ENCODE measurements at regions not wholly inside any gene's neighbourhood (a gene's known extent, or its start where the extent isn't known, plus 50 kb on each side); places are given as distances from the start of the nearest gene placed in this dataset.

- Histone ChIP-seq H3K4me3 (ENCODE audit: low read length, poor library complexity, severe bottlenecking) (no peak overlapping the region), H3K27me3 (ENCODE audit: insufficient read depth, low read length, poor library complexity, severe bottlenecking) (no peaks in the 10 kb centered on the region), H3K36me3 (ENCODE audit: insufficient read depth, low read length) (no peaks in the 10 kb centered on the region), H4K20me1 (ENCODE audit: insufficient read depth, low read length, poor library complexity, severe bottlenecking) (no peaks in the 10 kb centered on the region), H3K9me2 (replicated peaks; ENCODE audit: low read depth, low read length) (no peaks in the 10 kb centered on the region), H3K79me2 (ENCODE audit: insufficient read depth, low read length) (no peaks in the 10 kb centered on the region), H3K4me2 (ENCODE audit: low read depth, low read length, poor library complexity, severe bottlenecking) (no peak overlapping the region), H3K9ac (ENCODE audit: low read depth, low read length, poor library complexity, severe bottlenecking) (no peak overlapping the region), H3K9me3 (ENCODE audit: insufficient read depth, low read depth, low read length) (no peaks in the 10 kb centered on the region), H2AFZ (ENCODE audit: low read length) (no peak overlapping the region), H3K4me1 (ENCODE audit: insufficient read depth, low read length, poor library complexity, severe bottlenecking) (no peaks in the 10 kb centered on the region), H3F3A (ENCODE audit: low read depth) (no peaks in the 10 kb centered on the region)
- TF ChIP-seq EZH2phosphoT487 (IDR thresholded peaks at IDR 0.05; ENCODE audit: borderline replicate concordance) (no peak), CTCF (conservative IDR thresholded peaks at IDR 0.05; ENCODE audit: low read length) (no peak)
Measured at GRCh38 chr2:121101093-121101715, 183.8 kb downstream of the TFCP2L1 start.

DNA sequence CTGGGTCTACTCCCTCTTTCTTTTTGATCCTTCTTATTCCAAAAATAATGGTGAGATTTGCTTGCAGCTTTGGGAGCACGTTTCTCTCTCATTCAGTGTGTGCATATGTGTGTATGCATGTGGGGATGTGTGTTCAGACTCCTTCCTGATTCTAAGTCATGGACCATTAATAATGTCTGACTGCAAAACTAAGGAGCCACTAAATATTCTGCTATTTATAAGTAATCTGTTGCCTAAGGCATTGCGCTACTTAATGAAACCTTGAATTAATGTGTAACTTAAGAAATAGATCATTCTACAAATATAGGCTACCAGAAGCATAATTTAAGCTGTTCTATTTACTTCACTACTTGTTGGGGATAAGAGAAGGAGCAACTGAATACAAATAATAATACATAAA lies 182.1 kb downstream of the TFCP2L1 start:
- no peaks in the 10 kb centered on the region for H3K79me2 ChIP-seq (ENCODE audit: insufficient read depth, low read length)
- H2AFZ ChIP-seq (ENCODE audit: low read length): no peak overlapping the region
- H3K4me3 ChIP-seq (ENCODE audit: low read length, poor library complexity, severe bottlenecking): no peak overlapping the region
- H3K27me3 ChIP-seq (ENCODE audit: insufficient read depth, low read length, poor library complexity, severe bottlenecking): no peaks in the 10 kb centered on the region
- TF ChIP-seq CTCF (conservative IDR thresholded peaks at IDR 0.05; ENCODE audit: low read length) (no peak), EZH2phosphoT487 (IDR thresholded peaks at IDR 0.05; ENCODE audit: borderline replicate concordance) (no peak)
- no peak overlapping the region for H3K9ac ChIP-seq (ENCODE audit: low read depth, low read length, poor library complexity, severe bottlenecking)
- H3K9me3 ChIP-seq (ENCODE audit: insufficient read depth, low read depth, low read length): no peaks in the 10 kb centered on the region
- no peaks in the 10 kb centered on the region for H3K9me2 ChIP-seq (replicated peaks; ENCODE audit: low read depth, low read length)
- H3F3A ChIP-seq (ENCODE audit: low read depth): no peaks in the 10 kb centered on the region
- H3K4me2 ChIP-seq (ENCODE audit: low read depth, low read length, poor library complexity, severe bottlenecking): no peak overlapping the region
- H4K20me1 ChIP-seq (ENCODE audit: insufficient read depth, low read length, poor library complexity, severe bottlenecking): no peaks in the 10 kb centered on the region
- H3K36me3 ChIP-seq (ENCODE audit: insufficient read depth, low read length): no peaks in the 10 kb centered on the region
- no peaks in the 10 kb centered on the region for H3K4me1 ChIP-seq (ENCODE audit: insufficient read depth, low read length, poor library complexity, severe bottlenecking)

- Histone ChIP-seq H3K9me2 (replicated peaks; ENCODE audit: low read depth, low read length) (no peaks in the 10 kb centered on the region), H3K4me3 (ENCODE audit: low read length, poor library complexity, severe bottlenecking) (no peak overlapping the region), H2AFZ (ENCODE audit: low read length) (no peak overlapping the region), H3K9ac (ENCODE audit: low read depth, low read length, poor library complexity, severe bottlenecking) (no peak overlapping the region), H3K4me2 (ENCODE audit: low read depth, low read length, poor library complexity, severe bottlenecking) (no peak overlapping the region), H3K79me2 (ENCODE audit: insufficient read depth, low read length) (no peaks in the 10 kb centered on the region), H3K27me3 (ENCODE audit: insufficient read depth, low read length, poor library complexity, severe bottlenecking) (no peaks in the 10 kb centered on the region), H3K9me3 (ENCODE audit: insufficient read depth, low read depth, low read length) (no peaks in the 10 kb centered on the region), H3F3A (ENCODE audit: low read depth) (no peaks in the 10 kb centered on the region), H4K20me1 (ENCODE audit: insufficient read depth, low read length, poor library complexity, severe bottlenecking) (no peaks in the 10 kb centered on the region), H3K4me1 (ENCODE audit: insufficient read depth, low read length, poor library complexity, severe bottlenecking) (no peaks in the 10 kb centered on the region), H3K36me3 (ENCODE audit: insufficient read depth, low read length) (no peaks in the 10 kb centered on the region)
- TF ChIP-seq CTCF (conservative IDR thresholded peaks at IDR 0.05; ENCODE audit: low read length): no peak
- no peak for TF ChIP-seq EZH2phosphoT487 (IDR thresholded peaks at IDR 0.05; ENCODE audit: borderline replicate concordance)
Measured at GRCh38 chr2:121103960-121104359, 181.0 kb downstream of the TFCP2L1 start.
